HCT116 (cell line): ENCODE measurements at regions not wholly inside any gene's neighbourhood (a gene's known extent, or its start where the extent isn't known, plus 50 kb on each side); places are given as distances from the start of the nearest gene placed in this dataset.

ENCODE experiments used
- POLR2A ChIP-seq: IDR thresholded peaks from 2 replicates; pipeline ENCODE4 v1.7.0; 2011; ENCODE audit warnings: borderline replicate concordance; ENCODE audit not compliant: insufficient read depth, insufficient read length; ENCODE audit errors: extremely low read depth
- SP1 ChIP-seq: IDR thresholded peaks from 2 replicates; pipeline ENCODE4 v1.6.1; 2012; ENCODE audit warnings: low read depth
- SRF ChIP-seq: IDR thresholded peaks from 2 replicates; pipeline ENCODE4 v1.6.1; 2012; ENCODE audit warnings: low read depth
- TCF7L2 ChIP-seq: IDR thresholded peaks from 2 replicates; pipeline ENCODE4 v1.7.0; 2011; ENCODE audit warnings: borderline replicate concordance, inconsistent platforms; ENCODE audit not compliant: insufficient read depth, insufficient read length; ENCODE audit errors: extremely low read depth
- ZBTB33 ChIP-seq: IDR thresholded peaks from 2 replicates; pipeline ENCODE4 v1.6.1; 2011; ENCODE audit warnings: mild to moderate bottlenecking, low read length, moderate library complexity; ENCODE audit not compliant: insufficient replicate concordance; ENCODE audit errors: extremely low read depth
- TF ChIP-seq, protein P1 (sequence below), 3 experiments: fragments of 200-600 bp in 1 of 3; sonication (generic) in 1 of 3; IDR thresholded peaks in 2 of 3; conservative IDR thresholded peaks in 1 of 3; 2 replicates each; pipeline ENCODE4 v1.5.1; 2012 to 2017; ENCODE audit warnings: low read depth in 2 of 3, low read length in 2 of 3, antibody characterized with exemption in 1 of 3, borderline replicate concordance in 1 of 3, control low read depth in 1 of 3, mild to moderate bottlenecking in 1 of 3, mixed read lengths in 1 of 3, mixed run types in 1 of 3, moderate library complexity in 1 of 3; ENCODE audit not compliant: insufficient read depth in 1 of 3

DNA sequence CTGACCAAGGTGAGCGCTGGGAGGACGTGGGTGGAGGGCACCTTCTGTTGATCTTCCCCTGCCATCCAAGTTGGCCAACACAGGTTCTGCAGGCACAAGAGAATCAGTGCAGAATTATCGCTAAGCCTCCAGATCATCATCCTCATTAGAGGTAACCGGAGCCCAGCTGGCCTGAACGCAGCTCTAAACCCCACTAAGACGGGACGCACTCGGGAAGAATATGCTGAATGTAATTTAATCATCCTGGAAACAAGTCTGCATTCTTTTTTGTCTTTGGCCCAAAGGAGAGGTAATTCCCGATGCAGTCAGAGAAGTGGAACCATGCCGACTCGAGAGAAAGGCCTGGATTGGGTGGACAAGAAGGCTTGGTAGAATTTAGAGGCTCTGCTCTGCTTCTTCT, 111.0 kb upstream of the GSC start:
- TF ChIP-seq ZBTB33 (no peak), SRF (no peak), SP1 (no peak), POLR2A (no peak), TCF7L2 (no peak)
- TF ChIP-seq, protein P1, sequence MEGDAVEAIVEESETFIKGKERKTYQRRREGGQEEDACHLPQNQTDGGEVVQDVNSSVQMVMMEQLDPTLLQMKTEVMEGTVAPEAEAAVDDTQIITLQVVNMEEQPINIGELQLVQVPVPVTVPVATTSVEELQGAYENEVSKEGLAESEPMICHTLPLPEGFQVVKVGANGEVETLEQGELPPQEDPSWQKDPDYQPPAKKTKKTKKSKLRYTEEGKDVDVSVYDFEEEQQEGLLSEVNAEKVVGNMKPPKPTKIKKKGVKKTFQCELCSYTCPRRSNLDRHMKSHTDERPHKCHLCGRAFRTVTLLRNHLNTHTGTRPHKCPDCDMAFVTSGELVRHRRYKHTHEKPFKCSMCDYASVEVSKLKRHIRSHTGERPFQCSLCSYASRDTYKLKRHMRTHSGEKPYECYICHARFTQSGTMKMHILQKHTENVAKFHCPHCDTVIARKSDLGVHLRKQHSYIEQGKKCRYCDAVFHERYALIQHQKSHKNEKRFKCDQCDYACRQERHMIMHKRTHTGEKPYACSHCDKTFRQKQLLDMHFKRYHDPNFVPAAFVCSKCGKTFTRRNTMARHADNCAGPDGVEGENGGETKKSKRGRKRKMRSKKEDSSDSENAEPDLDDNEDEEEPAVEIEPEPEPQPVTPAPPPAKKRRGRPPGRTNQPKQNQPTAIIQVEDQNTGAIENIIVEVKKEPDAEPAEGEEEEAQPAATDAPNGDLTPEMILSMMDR (IDR thresholded peaks at IDR 0.05 in 2 of 3, conservative IDR thresholded peaks at IDR 0.05 in 1 of 3; ENCODE audit: borderline replicate concordance in 1 of 3, insufficient read depth in 1 of 3, low read depth in 2 of 3, low read length in 2 of 3) = no peak
